ENCODE measurements at regions not wholly inside any gene's neighbourhood (a gene's known extent, or its start where the extent isn't known, plus 50 kb on each side); places are given as distances from the start of the nearest gene placed in this dataset.

DNA sequence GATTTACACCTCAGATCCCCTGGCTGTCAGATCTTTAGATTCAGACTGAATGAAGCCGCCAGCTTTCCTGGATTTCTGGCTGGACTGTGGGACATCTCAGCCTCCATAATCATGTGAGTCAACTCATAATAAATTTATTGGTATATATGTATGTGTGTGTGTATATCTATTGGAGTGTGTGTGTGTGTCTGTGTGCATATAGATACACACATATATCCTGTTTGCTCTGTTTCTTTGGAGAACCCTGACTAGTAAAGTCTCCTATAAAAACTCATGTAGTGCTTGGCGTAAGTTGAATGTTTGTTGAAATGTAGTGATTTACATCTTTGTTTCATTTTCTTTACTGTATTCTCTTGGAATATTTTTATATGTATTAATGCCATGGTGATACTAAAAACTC lies 499.5 kb upstream of the KLF12 start:
- TF ChIP-seq, protein P1, sequence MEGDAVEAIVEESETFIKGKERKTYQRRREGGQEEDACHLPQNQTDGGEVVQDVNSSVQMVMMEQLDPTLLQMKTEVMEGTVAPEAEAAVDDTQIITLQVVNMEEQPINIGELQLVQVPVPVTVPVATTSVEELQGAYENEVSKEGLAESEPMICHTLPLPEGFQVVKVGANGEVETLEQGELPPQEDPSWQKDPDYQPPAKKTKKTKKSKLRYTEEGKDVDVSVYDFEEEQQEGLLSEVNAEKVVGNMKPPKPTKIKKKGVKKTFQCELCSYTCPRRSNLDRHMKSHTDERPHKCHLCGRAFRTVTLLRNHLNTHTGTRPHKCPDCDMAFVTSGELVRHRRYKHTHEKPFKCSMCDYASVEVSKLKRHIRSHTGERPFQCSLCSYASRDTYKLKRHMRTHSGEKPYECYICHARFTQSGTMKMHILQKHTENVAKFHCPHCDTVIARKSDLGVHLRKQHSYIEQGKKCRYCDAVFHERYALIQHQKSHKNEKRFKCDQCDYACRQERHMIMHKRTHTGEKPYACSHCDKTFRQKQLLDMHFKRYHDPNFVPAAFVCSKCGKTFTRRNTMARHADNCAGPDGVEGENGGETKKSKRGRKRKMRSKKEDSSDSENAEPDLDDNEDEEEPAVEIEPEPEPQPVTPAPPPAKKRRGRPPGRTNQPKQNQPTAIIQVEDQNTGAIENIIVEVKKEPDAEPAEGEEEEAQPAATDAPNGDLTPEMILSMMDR (IDR thresholded peaks at IDR 0.05; ENCODE audit: low read depth, low read length), result no peak
- no peak overlapping the region for H3K4me3 ChIP-seq (ENCODE audit: low read depth, low read length)

DNA sequence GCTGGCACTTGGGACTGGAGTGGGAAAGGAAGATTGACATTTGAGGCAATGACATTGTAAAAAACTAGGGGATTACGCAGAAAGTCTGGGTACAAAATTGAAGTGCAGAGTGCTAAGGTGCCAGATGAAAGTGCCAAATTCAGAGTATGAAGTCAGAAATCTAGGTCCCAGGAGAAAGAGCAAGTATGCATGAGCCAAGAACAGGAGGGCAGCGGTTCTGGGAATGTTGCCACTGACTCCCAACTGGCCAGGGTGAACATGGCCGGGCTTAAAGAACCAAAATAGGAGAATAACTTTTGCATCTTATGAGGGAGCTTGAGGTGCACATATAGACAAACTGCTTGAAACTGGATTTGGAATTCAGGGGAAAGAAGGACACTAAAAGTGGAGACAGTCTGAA lies 495.8 kb upstream of the KLF12 start:
- TF ChIP-seq, protein P1 (IDR thresholded peaks at IDR 0.05; ENCODE audit: low read depth, low read length), result no peak
- H3K4me3 ChIP-seq (ENCODE audit: low read depth, low read length), result no peak overlapping the region

DNA sequence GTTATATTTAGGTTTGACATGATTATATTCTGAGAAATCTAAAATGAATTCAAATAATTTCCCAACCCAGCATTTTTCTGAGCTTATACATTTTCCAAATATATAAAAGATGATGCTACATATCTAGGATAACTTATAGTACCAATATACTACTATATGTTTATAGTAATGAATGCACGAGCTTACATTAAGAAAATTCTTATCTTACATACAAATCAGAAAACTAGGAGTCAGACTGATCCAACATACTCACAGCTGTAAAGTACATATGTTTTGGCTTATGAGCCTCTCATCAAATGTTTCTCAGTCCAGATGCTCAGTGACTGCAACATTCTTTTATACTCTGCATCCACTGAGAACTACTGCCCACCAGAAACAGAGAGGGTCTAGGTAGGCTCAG lies 491.3 kb upstream of the KLF12 start:
- TF ChIP-seq, protein P1 (IDR thresholded peaks at IDR 0.05; ENCODE audit: low read depth, low read length), result no peak
- H3K4me3 ChIP-seq (ENCODE audit: low read depth, low read length), result no peak overlapping the region

DNA sequence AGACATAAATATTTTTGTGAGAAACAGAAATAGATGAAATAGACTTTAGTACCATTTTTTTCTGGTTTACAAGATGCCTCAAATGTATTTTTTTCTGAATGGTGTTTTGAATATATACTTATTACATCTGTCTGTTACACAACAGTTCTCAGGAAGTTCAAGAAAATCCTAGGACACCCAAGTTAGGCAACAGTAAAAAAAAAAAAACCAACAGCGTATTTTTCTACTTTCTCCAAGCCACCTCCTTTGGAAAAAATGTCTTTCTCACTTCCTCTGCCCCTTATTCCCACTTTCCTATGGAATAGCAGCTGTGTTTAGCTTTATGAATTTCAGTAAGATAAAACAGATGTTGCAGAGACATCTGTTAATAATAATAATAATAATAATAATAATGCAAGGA lies 489.6 kb upstream of the KLF12 start:
- TF ChIP-seq, protein P1 (IDR thresholded peaks at IDR 0.05; ENCODE audit: low read depth, low read length), result no peak
- no peak overlapping the region for H3K4me3 ChIP-seq (ENCODE audit: low read depth, low read length)

DNA sequence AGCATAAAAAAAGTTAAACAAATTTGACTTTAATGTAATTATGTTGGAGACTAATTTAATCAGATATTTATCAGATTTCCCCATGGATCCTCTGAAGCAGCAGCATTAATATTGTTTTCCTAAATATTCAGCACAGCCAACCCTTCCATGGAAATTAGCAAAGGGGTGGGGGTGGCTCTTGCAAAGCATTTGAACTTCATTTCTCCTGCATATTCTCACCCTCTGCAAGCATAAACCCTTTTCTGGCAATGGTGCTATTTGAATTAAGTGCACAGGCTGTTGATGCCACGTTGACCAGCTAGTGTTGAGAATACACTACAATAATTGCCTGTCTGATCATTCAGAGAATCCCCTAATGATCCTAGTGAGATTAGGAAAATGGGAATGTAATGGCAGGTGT lies 488.1 kb upstream of the KLF12 start:
- no peak overlapping the region for H3K4me3 ChIP-seq (ENCODE audit: low read depth, low read length)
- TF ChIP-seq, protein P1 (IDR thresholded peaks at IDR 0.05; ENCODE audit: low read depth, low read length), result no peak

DNA sequence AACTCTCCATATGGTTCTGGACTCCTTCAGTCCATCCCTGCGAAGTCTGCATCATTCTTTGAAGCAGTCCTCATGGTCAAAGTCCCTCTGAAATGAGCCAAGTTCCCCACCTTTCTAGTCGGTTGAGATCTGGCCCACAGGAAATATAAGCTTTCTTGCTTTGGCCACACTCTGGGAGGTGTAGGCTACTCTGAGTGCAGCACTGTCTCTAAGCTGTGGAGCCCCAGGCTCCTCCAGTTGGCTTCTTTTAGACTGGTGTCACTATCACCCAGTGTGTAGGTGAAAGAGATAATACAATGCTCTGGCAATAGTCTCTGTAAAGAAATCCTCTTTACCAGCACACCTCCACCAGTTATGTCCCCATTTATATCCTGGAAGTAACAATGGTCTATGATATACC lies 486.5 kb upstream of the KLF12 start:
- TF ChIP-seq, protein P1 (IDR thresholded peaks at IDR 0.05; ENCODE audit: low read depth, low read length), result no peak
- H3K4me3 ChIP-seq (ENCODE audit: low read depth, low read length), result no peak overlapping the region

DNA sequence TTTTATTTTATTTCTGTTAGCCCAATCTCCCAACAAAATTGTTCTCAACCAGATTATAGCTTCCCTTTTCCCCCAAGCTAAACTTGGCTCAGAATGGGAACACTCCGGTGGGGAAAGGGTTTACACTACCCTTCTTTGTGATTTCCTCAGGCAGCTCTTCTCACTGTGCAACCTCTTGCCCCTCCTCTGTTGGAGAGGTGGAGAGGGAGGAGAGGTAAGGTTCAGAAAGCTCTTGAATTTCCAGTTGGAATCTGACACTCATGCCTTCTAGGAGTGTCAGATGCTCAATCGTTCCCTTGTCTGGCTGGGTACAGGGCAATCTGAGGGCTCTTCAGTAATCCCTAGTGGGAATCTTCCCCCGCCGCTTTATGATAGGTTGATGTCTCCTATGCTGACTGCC lies 486.1 kb upstream of the KLF12 start:
- no peak overlapping the region for H3K4me3 ChIP-seq (ENCODE audit: low read depth, low read length)
- TF ChIP-seq, protein P1 (IDR thresholded peaks at IDR 0.05; ENCODE audit: low read depth, low read length), result no peak
